Epithelial cell of proximal tubule (primary cell): ENCODE measurements at regions not wholly inside any gene's neighbourhood (a gene's known extent, or its start where the extent isn't known, plus 50 kb on each side); places are given as distances from the start of the nearest gene placed in this dataset.

ENCODE experiments used
- DNase-seq: peaks from one replicate; pipeline ENCODE4 v3.0.0-alpha.2; 2011; ENCODE audit warnings: low read depth
- H3K4me3 ChIP-seq: 2 replicates; pipeline ENCODE4 v1.5.1; 2011; ENCODE audit warnings: low read depth, mild to moderate bottlenecking, low read length
- TF ChIP-seq, protein P1 (sequence below): conservative IDR thresholded peaks from 2 replicates; pipeline ENCODE4 v1.5.1; 2012; ENCODE audit warnings: low read depth, mild to moderate bottlenecking, low read length

DNA sequence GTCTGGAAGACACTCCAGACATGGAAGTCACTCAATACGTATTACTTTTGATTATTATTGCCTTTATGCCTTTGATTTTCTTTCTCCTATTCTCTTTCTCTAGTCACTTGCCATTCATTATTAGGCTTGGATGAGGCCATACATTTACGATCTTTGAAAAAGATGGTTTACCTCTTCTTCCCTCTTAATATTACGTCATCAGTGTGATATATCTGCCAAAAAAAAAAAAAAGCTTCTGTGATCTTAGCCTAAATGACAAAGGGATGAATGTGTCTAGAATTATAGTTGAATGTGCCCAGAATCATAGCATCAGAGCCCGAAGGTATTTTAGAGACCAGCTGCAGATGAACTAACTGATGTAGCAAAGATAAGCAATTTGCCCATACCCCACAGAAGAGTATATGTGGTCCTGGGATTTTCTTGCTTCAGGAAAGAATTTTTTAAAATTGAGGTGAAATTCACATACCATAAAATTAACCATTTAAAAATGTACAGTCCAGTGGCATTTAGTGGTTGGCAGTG, 73.9 kb downstream of the HHEX start:
- H3K4me3 ChIP-seq, result no peak overlapping the region
- TF ChIP-seq, protein P1, sequence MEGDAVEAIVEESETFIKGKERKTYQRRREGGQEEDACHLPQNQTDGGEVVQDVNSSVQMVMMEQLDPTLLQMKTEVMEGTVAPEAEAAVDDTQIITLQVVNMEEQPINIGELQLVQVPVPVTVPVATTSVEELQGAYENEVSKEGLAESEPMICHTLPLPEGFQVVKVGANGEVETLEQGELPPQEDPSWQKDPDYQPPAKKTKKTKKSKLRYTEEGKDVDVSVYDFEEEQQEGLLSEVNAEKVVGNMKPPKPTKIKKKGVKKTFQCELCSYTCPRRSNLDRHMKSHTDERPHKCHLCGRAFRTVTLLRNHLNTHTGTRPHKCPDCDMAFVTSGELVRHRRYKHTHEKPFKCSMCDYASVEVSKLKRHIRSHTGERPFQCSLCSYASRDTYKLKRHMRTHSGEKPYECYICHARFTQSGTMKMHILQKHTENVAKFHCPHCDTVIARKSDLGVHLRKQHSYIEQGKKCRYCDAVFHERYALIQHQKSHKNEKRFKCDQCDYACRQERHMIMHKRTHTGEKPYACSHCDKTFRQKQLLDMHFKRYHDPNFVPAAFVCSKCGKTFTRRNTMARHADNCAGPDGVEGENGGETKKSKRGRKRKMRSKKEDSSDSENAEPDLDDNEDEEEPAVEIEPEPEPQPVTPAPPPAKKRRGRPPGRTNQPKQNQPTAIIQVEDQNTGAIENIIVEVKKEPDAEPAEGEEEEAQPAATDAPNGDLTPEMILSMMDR, result no peak
- no peak for DNase-seq

DNA sequence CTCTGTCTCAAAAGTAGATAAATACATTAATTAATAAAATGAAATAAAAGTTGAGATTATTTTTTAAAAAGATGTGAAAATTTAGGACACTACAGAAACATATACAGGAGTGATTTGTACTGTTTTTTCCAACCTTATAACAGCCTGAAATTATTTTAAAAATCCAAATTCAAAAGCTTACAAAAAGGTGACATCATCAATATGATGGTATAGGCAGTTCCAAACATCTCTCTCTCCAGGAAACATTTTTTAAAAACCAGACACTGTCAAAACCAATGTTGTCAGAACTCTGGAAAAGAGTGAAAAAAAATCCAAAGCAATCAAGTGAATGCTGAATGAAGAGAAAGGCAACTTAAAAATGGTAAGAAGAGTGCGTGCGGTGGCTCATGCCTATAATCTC, 76.7 kb downstream of the HHEX start:
- TF ChIP-seq, protein P1, result no peak
- DNase-seq, result no peak

DNA sequence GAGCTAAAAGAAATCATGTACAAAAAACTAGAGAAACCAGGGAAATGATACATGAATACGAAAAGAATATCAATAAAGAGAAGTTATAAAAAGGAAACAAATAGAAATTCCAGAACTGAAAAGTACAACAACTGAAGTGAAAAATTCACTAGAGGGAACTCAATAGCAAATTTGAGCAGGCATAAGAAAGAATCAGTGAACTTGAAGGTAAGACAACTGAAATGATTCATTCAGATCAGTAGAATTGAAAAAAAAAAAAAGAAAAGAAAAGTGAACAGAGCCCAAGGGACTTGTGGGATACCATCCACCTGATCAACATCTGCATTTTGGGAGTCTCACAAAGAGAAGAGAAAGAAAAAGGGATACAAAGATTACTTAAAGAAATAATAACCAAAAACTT, 78.3 kb downstream of the HHEX start:
- TF ChIP-seq, protein P1, result no peak

More for the DNA sequence above, 76.7 kb downstream of the HHEX start:
- H3K4me3 ChIP-seq, result no peak overlapping the region

DNA sequence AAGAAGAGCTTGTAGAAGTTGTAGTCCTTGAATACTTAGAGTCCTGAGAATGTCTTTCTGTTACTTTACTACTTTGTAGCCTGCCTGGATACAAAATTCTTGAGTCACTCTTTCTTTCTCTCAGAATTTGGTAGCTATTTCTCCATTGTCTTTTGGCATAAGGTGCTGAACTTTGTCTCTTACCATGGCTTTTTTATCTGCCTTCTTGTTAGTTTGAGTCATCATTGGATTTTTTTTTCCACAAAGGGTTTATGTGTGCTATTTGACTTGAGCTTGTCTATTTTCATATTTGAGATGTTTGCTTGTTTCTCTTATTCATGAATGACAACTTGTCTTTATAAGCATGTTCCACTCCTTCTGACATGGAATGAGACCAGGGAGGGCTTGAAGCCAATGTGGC, 74.5 kb upstream of the EXOC6 start:
- H3K4me3 ChIP-seq, result no peak overlapping the region
- TF ChIP-seq, protein P1, result no peak
- no peak for DNase-seq

More for the DNA sequence above, 78.3 kb downstream of the HHEX start:
- DNase-seq, result no peak
- no peak overlapping the region for H3K4me3 ChIP-seq

DNA sequence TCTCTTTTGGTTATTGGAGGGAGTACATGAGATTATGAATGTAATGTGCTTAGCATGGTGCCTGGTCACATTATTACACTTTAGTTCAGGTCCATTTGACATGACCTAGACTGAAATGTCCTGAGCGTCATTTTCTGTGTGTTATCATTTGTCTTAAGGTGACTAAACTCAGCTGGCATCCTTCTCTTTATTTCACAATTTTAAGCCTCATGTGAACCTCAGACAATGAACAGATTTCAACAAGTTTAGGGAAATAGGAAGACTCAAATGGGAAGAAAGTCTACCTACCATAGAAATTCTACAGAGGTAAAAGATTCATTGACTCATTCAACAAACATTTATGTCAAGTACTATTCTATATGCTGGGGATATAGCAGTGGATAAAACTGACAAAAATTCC, 70.2 kb upstream of the EXOC6 start:
- H3K4me3 ChIP-seq, result no peak overlapping the region
- DNase-seq, result no peak
- TF ChIP-seq, protein P1, result no peak

DNA sequence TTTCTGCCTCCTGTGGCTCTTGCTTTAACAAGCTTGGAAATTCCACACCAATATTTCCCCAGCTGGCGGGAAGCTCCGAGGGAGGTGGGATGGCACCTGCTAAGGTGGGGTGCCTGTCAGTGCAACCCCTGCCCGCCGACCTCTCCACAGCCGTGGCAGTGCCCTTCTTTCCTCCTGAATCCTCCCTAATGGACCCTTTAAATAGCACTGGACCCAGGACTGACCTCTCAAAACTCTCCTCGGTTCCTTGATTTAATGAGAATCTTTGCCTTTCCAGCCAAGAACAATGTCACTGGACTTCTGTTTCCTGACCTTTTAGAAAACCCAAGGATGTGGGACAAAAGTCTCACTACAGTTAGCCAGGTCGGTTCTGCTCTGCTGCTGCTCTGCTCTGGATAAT, 63.2 kb upstream of the EXOC6 start:
- H3K4me3 ChIP-seq, result no peak overlapping the region
- DNase-seq, result no peak
- TF ChIP-seq, protein P1, result no peak

DNA sequence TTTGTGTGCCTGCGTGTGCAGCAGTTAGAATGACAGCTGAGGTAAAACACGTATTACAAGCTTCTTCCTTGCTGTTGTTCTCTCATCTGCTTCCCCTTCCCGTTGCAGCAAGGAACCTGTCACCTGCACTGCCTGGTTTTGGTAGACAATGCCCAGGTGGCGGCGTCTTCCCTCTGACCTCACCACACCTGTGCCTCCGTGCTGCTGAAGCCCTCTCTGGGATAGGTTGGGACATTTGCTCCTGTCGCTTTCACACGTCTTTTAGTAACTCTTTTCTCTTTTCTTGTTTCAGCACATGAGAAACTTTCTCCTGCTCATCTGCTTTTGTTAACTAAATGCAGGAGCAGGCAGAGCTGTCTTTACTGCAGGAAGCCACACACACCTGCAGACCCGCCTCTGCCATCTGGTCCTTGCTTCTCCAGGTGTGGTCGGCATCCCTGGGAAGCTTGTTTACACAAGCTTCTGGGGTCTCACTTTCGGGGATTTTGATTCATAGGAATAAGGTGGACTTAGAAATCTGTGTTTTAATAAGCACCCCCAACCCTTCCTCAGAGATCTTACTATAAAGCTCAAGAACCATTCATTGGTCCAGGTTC, 60.7 kb upstream of the EXOC6 start:
- H3K4me3 ChIP-seq, result no peak overlapping the region
- TF ChIP-seq, protein P1, result no peak
- DNase-seq, result no peak
